Cardiac fibroblast (primary cell): ENCODE measurements at regions not wholly inside any gene's neighbourhood (a gene's known extent, or its start where the extent isn't known, plus 50 kb on each side); places are given as distances from the start of the nearest gene placed in this dataset.
A peak's percentile ranks its signal among the peaks of the same experiment; 100 is the strongest.

Source experiments
- DNase-seq, 2 donors: peaks; one replicate each; pipeline versions ENCODE4 v3.0.0 to v3.0.0-alpha.2; 2010; ENCODE audit warnings: low read depth in 2 of 2
- H3K4me3 ChIP-seq, 2 donors: replicated peaks in 1 of 2; 1 replicate in 1 of 2; 2 replicates in 1 of 2; pipeline ENCODE4 v1.5.1; 2011; ENCODE audit warnings: low read depth in 2 of 2, low read length in 2 of 2, mild to moderate bottlenecking in 2 of 2, moderate library complexity in 1 of 2
- TF ChIP-seq, protein P1 (sequence below): IDR thresholded peaks from one replicate; pipeline ENCODE4 v1.5.1; 2011; ENCODE audit warnings: low read depth, mild to moderate bottlenecking, low read length, inconsistent platforms

GRCh38 chr21:27808923-27809322 lies 842.0 kb upstream of the ADAMTS5 start:
- no peak overlapping the region for H3K4me3 ChIP-seq
- TF ChIP-seq, protein P1, sequence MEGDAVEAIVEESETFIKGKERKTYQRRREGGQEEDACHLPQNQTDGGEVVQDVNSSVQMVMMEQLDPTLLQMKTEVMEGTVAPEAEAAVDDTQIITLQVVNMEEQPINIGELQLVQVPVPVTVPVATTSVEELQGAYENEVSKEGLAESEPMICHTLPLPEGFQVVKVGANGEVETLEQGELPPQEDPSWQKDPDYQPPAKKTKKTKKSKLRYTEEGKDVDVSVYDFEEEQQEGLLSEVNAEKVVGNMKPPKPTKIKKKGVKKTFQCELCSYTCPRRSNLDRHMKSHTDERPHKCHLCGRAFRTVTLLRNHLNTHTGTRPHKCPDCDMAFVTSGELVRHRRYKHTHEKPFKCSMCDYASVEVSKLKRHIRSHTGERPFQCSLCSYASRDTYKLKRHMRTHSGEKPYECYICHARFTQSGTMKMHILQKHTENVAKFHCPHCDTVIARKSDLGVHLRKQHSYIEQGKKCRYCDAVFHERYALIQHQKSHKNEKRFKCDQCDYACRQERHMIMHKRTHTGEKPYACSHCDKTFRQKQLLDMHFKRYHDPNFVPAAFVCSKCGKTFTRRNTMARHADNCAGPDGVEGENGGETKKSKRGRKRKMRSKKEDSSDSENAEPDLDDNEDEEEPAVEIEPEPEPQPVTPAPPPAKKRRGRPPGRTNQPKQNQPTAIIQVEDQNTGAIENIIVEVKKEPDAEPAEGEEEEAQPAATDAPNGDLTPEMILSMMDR, result no peak
- DNase-seq, result no peak

DNA sequence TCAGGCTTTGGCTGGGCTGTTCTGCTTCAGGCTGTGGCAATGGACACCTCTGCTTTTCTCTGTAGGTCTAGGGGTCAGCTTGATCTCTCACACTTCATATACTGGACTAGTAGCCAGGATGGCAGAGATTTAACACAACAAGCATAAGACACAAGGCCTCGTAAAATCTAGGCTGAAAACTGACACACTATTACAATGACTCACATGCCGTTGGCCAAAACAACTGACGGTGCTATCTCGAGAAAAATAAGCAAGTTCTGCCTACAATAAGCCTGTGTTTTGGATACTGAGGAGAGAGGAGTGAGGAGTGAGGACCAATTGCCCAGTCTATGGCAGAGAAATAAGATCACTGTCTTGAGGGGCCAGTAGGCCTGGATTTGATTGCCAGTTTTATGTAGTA lies 840.7 kb upstream of the ADAMTS5 start:
- H3K4me3 ChIP-seq, result no peak overlapping the region
- DNase-seq, result no peak
- TF ChIP-seq, protein P1, result no peak

- DNase-seq, result no peak
- TF ChIP-seq, protein P1, result no peak
- H3K4me3 ChIP-seq, result no peak overlapping the region
Observed at GRCh38 chr21:27806281-27806680, 839.4 kb upstream of the ADAMTS5 start.

- no peak for DNase-seq
- no peak overlapping the region for H3K4me3 ChIP-seq
- TF ChIP-seq, protein P1, result no peak
Observed at GRCh38 chr21:27805696-27806095, 838.8 kb upstream of the ADAMTS5 start.

- TF ChIP-seq, protein P1, result no peak
- no peak overlapping the region for H3K4me3 ChIP-seq
- no peak for DNase-seq
Observed at GRCh38 chr21:27804515-27804914, 837.6 kb upstream of the ADAMTS5 start.

GRCh38 chr21:27803571-27803970 lies 836.7 kb upstream of the ADAMTS5 start:
- peak in 1 of 2 donors; percentile 57 for DNase-seq
- TF ChIP-seq, protein P1, result no peak
- H3K4me3 ChIP-seq, result no peak overlapping the region

- no peak overlapping the region for H3K4me3 ChIP-seq
- DNase-seq, result peak; percentile 47 to 71
- TF ChIP-seq, protein P1, result peak; percentile 76
Observed at GRCh38 chr21:27802816-27803475, 836.1 kb upstream of the ADAMTS5 start.
